Psoas muscle (tissue), 7 donors: ENCODE measurements at regions not wholly inside any gene's neighbourhood (a gene's known extent, or its start where the extent isn't known, plus 50 kb on each side); places are given as distances from the start of the nearest gene placed in this dataset.

Experiments used
- ATAC-seq, 4 donors: fragments of 200-7000 bp; cut with Tn5 transposase; one replicate each; pipeline ENCODE4 v1.9.1; 2020; ENCODE audit warnings: moderate library complexity in 3 of 4, mild to moderate bottlenecking in 2 of 4
- DNase-seq, 2 donors: peaks; one replicate each; pipeline ENCODE4 v3.0.0-alpha.2; 2020
- H3K27ac ChIP-seq: fragments of 200-600 bp; one replicate; pipeline ENCODE4 v1.8.0; 2022
- H3K27me3 ChIP-seq, 3 donors: fragments of 200-600 bp in 1 of 3; one replicate each; pipeline versions ENCODE4 v1.6.1 to v1.8.0; 2013 to 2022; ENCODE audit warnings: low read length in 2 of 3, mild to moderate bottlenecking in 2 of 3, moderate library complexity in 1 of 3; ENCODE audit not compliant: insufficient read depth in 3 of 3
- H3K36me3 ChIP-seq, 2 donors: fragments of 200-600 bp in 1 of 2; one replicate each; pipeline versions ENCODE4 v1.6.1 to v1.8.0; 2013 to 2022; ENCODE audit warnings: low read depth in 1 of 2, mild to moderate bottlenecking in 1 of 2, moderate library complexity in 1 of 2; ENCODE audit not compliant: insufficient read depth in 1 of 2
- H3K4me1 ChIP-seq: fragments of 200-600 bp; one replicate; pipeline ENCODE4 v1.8.0; 2022
- H3K4me3 ChIP-seq: fragments of 200-600 bp; one replicate; pipeline ENCODE4 v1.8.0; 2022; ENCODE audit warnings: mild to moderate bottlenecking
- H3K9me3 ChIP-seq: fragments of 200-600 bp; one replicate; pipeline ENCODE4 v1.8.0; 2022
- CTCF ChIP-seq: fragments of 200-600 bp; IDR thresholded peaks from one replicate; pipeline ENCODE4 v1.8.0; 2022; ENCODE audit warnings: antibody characterized with exemption
- WGBS, 3 donors: extraction: QIAGEN DNeasy Blood & Tissue Kit; methylation state at CpG; one replicate each; pipeline versions ENCODE4 v1.1.6 to v1.1.7; 2013; 5-methylcytosine and 5-hydroxymethylcytosine counted together
- intact Hi-C, 2 donors: fragments of 100-400 bp; cut with DNase I; formaldehyde crosslinking; loops; one replicate each; pipeline versions ENCODE4 v1.11.0 to v1.14.2; 2022
- donor health status: healthy with polysubstance abuse.
- donor health status: DM: no; HTN: no; CAD: no; lungs with moderate emphysema.
- donor health status: Bipolar disorder and iron deficiency.
- donor health status: healthy.
- donor health status: DM: yes; HTN: yes; CAD: no.
- donor health status: DM: no; HTN: no; CAD: no.
- donor health status: DM: yes; HTN: yes; CAD: no.

GRCh38 chr3:63094642-63095408 is 183.3 kb upstream of the SYNPR start:
- no peak for DNase-seq
- no peaks in the 10 kb centered on the region for H3K9me3 ChIP-seq
- intact Hi-C loops, result no loop called here
- WGBS, 3 donors, result 65 to 70% (median 67%) methylated on average over 4 of the region's 4 CpGs
- ATAC-seq, result no peak
- H3K4me3 ChIP-seq, result no peak overlapping the region
- TF ChIP-seq CTCF, result no peak
- no peaks in the 10 kb centered on the region for H3K4me1 ChIP-seq
- H3K36me3 ChIP-seq, result no peaks in the 10 kb centered on the region
- H3K27me3 ChIP-seq, result no peaks in the 10 kb centered on the region
- H3K27ac ChIP-seq, result no peak overlapping the region

- TF ChIP-seq CTCF, result no peak
- no peak overlapping the region for H3K4me3 ChIP-seq
- no peaks in the 10 kb centered on the region for H3K36me3 ChIP-seq
- H3K27me3 ChIP-seq, result no peaks in the 10 kb centered on the region
- DNase-seq, result no peak
- no peaks in the 10 kb centered on the region for H3K9me3 ChIP-seq
- intact Hi-C loops, result no loop called here
- no peak overlapping the region for H3K27ac ChIP-seq
- no peak for ATAC-seq
- 90 to 91% (median 91%) methylated on average over 32 of the region's 32 CpGs for WGBS, 3 donors
- H3K4me1 ChIP-seq, result no peaks in the 10 kb centered on the region
Observed at GRCh38 chr3:63096248-63097058, 181.7 kb upstream of the SYNPR start.

- Histone ChIP-seq H3K36me3 (no peaks in the 10 kb centered on the region), H3K9me3 (no peaks in the 10 kb centered on the region), H3K27ac (no peak overlapping the region), H3K4me3 (no peak overlapping the region), H3K4me1 (no peaks in the 10 kb centered on the region), H3K27me3 (no peaks in the 10 kb centered on the region)
- TF ChIP-seq CTCF, result no peak
- intact Hi-C loops, result no loop called here
- 89 to 93% (median 90%) methylated on average over 11 of the region's 11 CpGs for WGBS, 3 donors
- DNase-seq, result no peak
- no peak for ATAC-seq
Observed at GRCh38 chr3:63097396-63097795, 180.7 kb upstream of the SYNPR start.

- no peaks in the 10 kb centered on the region for H3K4me1 ChIP-seq
- DNase-seq, result no peak
- intact Hi-C loops, result no loop called here
- whole genome bisulfite sequencing, 3 donors, result 65 to 68% (median 67%) methylated on average over 3 of the region's 3 CpGs
- no peaks in the 10 kb centered on the region for H3K9me3 ChIP-seq
- ATAC-seq, result no peak
- TF ChIP-seq CTCF, result no peak
- H3K36me3 ChIP-seq, result no peaks in the 10 kb centered on the region
- H3K4me3 ChIP-seq, result no peak overlapping the region
- peaks cover 0 to 6% (median 0%) of the 10 kb centered on the region in 3 donors for H3K27me3 ChIP-seq
- H3K27ac ChIP-seq, result no peak overlapping the region
Observed at GRCh38 chr3:63116922-63117321, 161.2 kb upstream of the SYNPR start.
